Common myeloid progenitor, CD34-positive (primary cell): ENCODE measurements at regions not wholly inside any gene's neighbourhood (a gene's known extent, or its start where the extent isn't known, plus 50 kb on each side); places are given as distances from the start of the nearest gene placed in this dataset.

Source experiments
- CTCF ChIA-PET: fragments of 350-600 bp; sonication (Branson Sonifier 250); formaldehyde crosslinking; loops from one replicate; lab custom pipeline; 2021; ENCODE audit warnings: antibody characterized with exemption; lab: Charles Lee
- POLR2A ChIA-PET: fragments of 350-600 bp; sonication (Branson Sonifier 250); formaldehyde crosslinking; loops from one replicate; lab custom pipeline; 2021; ENCODE audit warnings: antibody characterized with exemption; lab: Charles Lee
- DNase-seq, 3 donors: peaks; one replicate each; pipeline versions ENCODE4 v3.0.0 to v3.0.0-alpha.2; 2013
- H3K27ac ChIP-seq, 2 experiments: 1 replicate in 1 of 2; 2 replicates in 1 of 2; pipeline ENCODE4 v1.7.0; 2013; ENCODE audit warnings: inconsistent platforms in 2 of 2, low read length in 2 of 2, mild to moderate bottlenecking in 2 of 2, low read depth in 1 of 2, moderate library complexity in 1 of 2; ENCODE audit not compliant: severe bottlenecking in 2 of 2, insufficient read depth in 1 of 2, poor library complexity in 1 of 2
- H3K27me3 ChIP-seq, 5 experiments: replicated peaks in 2 of 5; 1 replicate in 3 of 5; 2 replicates in 2 of 5; pipeline versions ENCODE4 v1.6.1 to v1.7.0; 2013; ENCODE audit warnings: low read length in 4 of 5, mild to moderate bottlenecking in 2 of 5, moderate library complexity in 2 of 5, inconsistent platforms in 1 of 5; ENCODE audit not compliant: insufficient read depth in 5 of 5, control insufficient read depth in 4 of 5
- H3K36me3 ChIP-seq, 4 experiments: 1 replicate in 2 of 4; 2 replicates in 2 of 4; pipeline versions ENCODE4 v1.6.1 to v1.7.0; 2013; ENCODE audit warnings: low read length in 3 of 4, control low read depth in 1 of 4, mild to moderate bottlenecking in 1 of 4; ENCODE audit not compliant: control insufficient read depth in 4 of 4, insufficient read depth in 4 of 4
- H3K4me1 ChIP-seq, 4 experiments: 1 replicate in 3 of 4; 2 replicates in 1 of 4; pipeline versions ENCODE4 v1.6.1 to v1.7.1; 2013; ENCODE audit warnings: low read length in 3 of 4, mild to moderate bottlenecking in 3 of 4, control low read depth in 1 of 4, inconsistent platforms in 1 of 4, moderate library complexity in 1 of 4; ENCODE audit not compliant: control insufficient read depth in 4 of 4, insufficient read depth in 4 of 4; ENCODE audit errors: control extremely low read depth in 1 of 4
- H3K4me3 ChIP-seq, 7 experiments: 1 replicate in 4 of 7; 2 replicates in 3 of 7; pipeline versions ENCODE4 v1.5.1 to v1.7.0; 2013; ENCODE audit warnings: mild to moderate bottlenecking in 7 of 7, low read length in 6 of 7, moderate library complexity in 6 of 7, inconsistent platforms in 2 of 7, low read depth in 2 of 7, control low read depth in 1 of 7; ENCODE audit not compliant: insufficient read depth in 4 of 7, control insufficient read depth in 1 of 7; ENCODE audit errors: extremely low read depth in 1 of 7
- H3K9me3 ChIP-seq, 5 experiments: 1 replicate in 4 of 5; 2 replicates in 1 of 5; pipeline versions ENCODE4 v1.6.1 to v1.7.1; 2013; ENCODE audit warnings: low read length in 4 of 5, mild to moderate bottlenecking in 2 of 5, inconsistent platforms in 1 of 5, low read depth in 1 of 5, moderate library complexity in 1 of 5; ENCODE audit not compliant: control insufficient read depth in 4 of 5, insufficient read depth in 2 of 5; ENCODE audit errors: control extremely low read depth in 1 of 5
- WGBS: methylation state at CpG from one replicate; pipeline ENCODE4 v1.1.5; 2013; ENCODE audit not compliant: insufficient coverage; 5-methylcytosine and 5-hydroxymethylcytosine counted together

DNA sequence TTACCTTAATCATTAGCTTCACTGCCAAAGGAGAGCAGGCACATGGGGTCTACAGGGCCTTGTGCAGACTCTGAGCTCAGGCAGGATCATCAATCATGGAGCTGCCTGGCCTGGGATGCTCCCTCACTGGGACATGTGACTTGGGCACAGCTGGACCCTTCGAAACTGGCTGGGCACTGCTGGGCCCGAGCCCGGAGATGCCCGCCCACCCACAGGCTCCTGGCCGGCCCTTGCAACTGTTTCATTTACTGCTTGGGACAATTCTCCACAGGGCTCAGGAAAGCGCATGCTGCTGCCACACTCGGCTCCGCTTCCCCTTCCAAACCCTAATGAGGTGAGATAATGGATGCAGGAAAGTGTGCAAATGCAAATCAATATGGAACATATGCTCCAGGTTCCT lies 387.5 kb downstream of the TRIM36 start:
- ChIA-PET POLR2A (no interaction called here), CTCF (no interaction called here)
- Histone ChIP-seq H3K27ac (no peak overlapping the region), H3K36me3 (no peaks in the 10 kb centered on the region), H3K9me3 (no peaks in the 10 kb centered on the region), H3K27me3 (peaks cover 0 to 2% (median 0%) of the 10 kb centered on the region in 5 experiments), H3K4me1 (no peaks in the 10 kb centered on the region), H3K4me3 (no peak overlapping the region)
- 93% methylated on average over 5 of the region's 8 CpGs for WGBS
- no peak for DNase-seq

GRCh38 chr5:114780290-114780689 lies 389.4 kb downstream of the TRIM36 start:
- Histone ChIP-seq H3K27ac (no peak overlapping the region), H3K4me3 (no peak overlapping the region), H3K9me3 (no peaks in the 10 kb centered on the region), H3K27me3 (peaks cover 0 to under 1% (median 0%) of the 10 kb centered on the region in 5 experiments), H3K4me1 (no peaks in the 10 kb centered on the region), H3K36me3 (no peaks in the 10 kb centered on the region)
- no peak for DNase-seq
- CTCF ChIA-PET, result interaction anchor here (1.0 kb wide), 1 partner anchor 13 kb away, joined by 3 read pairs; no protein-coding TSS in a partner anchor
- 100% methylated on average over 1 of the region's 2 CpGs for WGBS
- POLR2A ChIA-PET, result no interaction called here

GRCh38 chr5:114744406-114744805 lies 382.5 kb downstream of the KCNN2 start:
- Histone ChIP-seq H3K9me3 (no peaks in the 10 kb centered on the region), H3K27me3 (no peaks in the 10 kb centered on the region), H3K36me3 (no peaks in the 10 kb centered on the region), H3K4me3 (no peak overlapping the region), H3K27ac (no peak overlapping the region), H3K4me1 (no peaks in the 10 kb centered on the region)
- WGBS, result 97% methylated on average over 3 of the region's 3 CpGs
- ChIA-PET POLR2A (no interaction called here), CTCF (no interaction called here)
- DNase-seq, result no peak

DNA sequence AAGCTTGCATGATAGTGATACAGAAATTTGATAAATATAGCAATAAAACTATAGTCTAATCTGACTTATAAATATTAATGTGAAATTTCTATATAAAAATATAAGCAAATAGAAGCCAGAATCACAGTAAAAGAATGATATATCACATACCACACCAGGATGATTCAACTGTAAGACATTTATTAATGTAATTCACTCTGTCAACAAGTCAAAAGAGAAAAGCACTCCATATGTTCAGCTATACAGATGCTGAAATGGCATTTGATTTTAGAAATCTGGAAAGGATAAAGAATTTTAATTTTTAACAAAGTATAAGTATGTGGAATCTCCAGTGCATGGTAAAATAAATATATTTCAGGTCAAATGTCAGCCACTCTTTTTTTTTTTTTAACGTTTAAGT lies 372.4 kb downstream of the KCNN2 start:
- H3K4me3 ChIP-seq, result no peak overlapping the region
- no peak overlapping the region for H3K27ac ChIP-seq
- no peak for DNase-seq
- WGBS, result no CpG with 5 or more reads among the region's 1 CpG
- no peaks in the 10 kb centered on the region for H3K9me3 ChIP-seq
- ChIA-PET CTCF (no interaction called here), POLR2A (no interaction called here)
- no peaks in the 10 kb centered on the region for H3K4me1 ChIP-seq
- H3K36me3 ChIP-seq, result no peaks in the 10 kb centered on the region
- no peaks in the 10 kb centered on the region for H3K27me3 ChIP-seq

DNA sequence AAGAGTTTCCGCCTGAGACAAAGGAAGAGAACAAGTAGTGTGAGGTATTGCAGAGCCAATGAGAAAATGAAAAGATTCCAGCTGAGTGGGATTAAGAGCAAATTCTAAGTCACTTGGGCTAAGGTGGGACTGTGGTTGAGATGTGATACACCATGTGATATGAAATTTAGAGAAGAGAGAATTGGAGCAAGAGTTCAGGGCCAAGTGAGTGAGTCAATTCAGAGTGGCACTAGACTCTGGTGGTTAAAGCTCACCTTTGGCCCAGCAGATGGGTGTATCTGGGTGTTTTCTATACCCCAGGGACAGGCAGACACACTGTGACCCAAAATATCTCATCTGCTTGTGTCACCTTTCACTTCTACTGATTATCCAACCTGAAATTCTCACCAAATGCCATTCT lies 368.1 kb downstream of the KCNN2 start:
- H3K4me3 ChIP-seq, result no peak overlapping the region
- H3K9me3 ChIP-seq, result no peaks in the 10 kb centered on the region
- 100% methylated on average over 1 of the region's 1 CpG for whole genome bisulfite sequencing
- H3K27me3 ChIP-seq, result no peaks in the 10 kb centered on the region
- no peak overlapping the region for H3K27ac ChIP-seq
- no peaks in the 10 kb centered on the region for H3K4me1 ChIP-seq
- H3K36me3 ChIP-seq, result no peaks in the 10 kb centered on the region
- CTCF ChIA-PET, result no interaction called here
- no peak for DNase-seq
- POLR2A ChIA-PET, result no interaction called here

- DNase-seq, result no peak
- Histone ChIP-seq H3K4me1 (no peaks in the 10 kb centered on the region), H3K27me3 (no peaks in the 10 kb centered on the region), H3K27ac (no peak overlapping the region), H3K36me3 (no peaks in the 10 kb centered on the region), H3K4me3 (no peak overlapping the region), H3K9me3 (peaks cover 0 to 6% (median 0%) of the 10 kb centered on the region in 5 experiments)
- CTCF ChIA-PET, result no interaction called here
- WGBS, result 77% methylated on average over 2 of the region's 3 CpGs
- POLR2A ChIA-PET, result no interaction called here
These were observed 365.5 kb downstream of the KCNN2 start for GRCh38 chr5:114727358-114727757.

- Histone ChIP-seq H3K4me3 (no peak overlapping the region), H3K9me3 (peaks cover 0 to 6% (median 0%) of the 10 kb centered on the region in 5 experiments), H3K27ac (no peak overlapping the region), H3K4me1 (no peaks in the 10 kb centered on the region), H3K27me3 (no peaks in the 10 kb centered on the region), H3K36me3 (no peaks in the 10 kb centered on the region)
- no peak for DNase-seq
- ChIA-PET CTCF (no interaction called here), POLR2A (no interaction called here)
- WGBS, result 92% methylated on average over 2 of the region's 2 CpGs
These were observed 364.3 kb downstream of the KCNN2 start for GRCh38 chr5:114726131-114726530.
